ENCODE measurements at regions not wholly inside any gene's neighbourhood (a gene's known extent, or its start where the extent isn't known, plus 50 kb on each side); places are given as distances from the start of the nearest gene placed in this dataset.

DNA sequence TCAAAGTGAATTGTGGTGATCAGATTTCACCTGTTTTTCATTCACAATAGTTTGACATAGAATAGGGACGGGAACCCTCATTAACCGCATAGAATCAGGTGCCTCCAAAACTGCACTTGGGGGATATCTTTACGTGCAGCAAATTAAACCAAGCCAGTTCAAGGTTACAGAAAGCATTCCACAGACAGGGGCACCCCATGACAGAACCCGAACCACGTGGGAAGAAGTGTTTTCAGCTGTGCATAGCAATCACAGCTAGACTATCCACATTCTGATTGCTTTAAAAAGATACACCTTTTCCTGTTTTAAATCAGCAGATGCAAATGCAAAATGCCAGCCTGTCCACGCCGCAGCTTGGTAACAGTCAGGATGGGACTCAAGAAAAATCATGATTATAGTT lies 205.8 kb downstream of the ANAPC1 start:
- TF ChIP-seq POLR2A (IDR thresholded peaks at IDR 0.05): no peak
- no peak for TF ChIP-seq CTCF (IDR thresholded peaks at IDR 0.05)

Data from thyroid gland (tissue), 4 donors.